ENCODE measurements at regions not wholly inside any gene's neighbourhood (a gene's known extent, or its start where the extent isn't known, plus 50 kb on each side); places are given as distances from the start of the nearest gene placed in this dataset.

DNA sequence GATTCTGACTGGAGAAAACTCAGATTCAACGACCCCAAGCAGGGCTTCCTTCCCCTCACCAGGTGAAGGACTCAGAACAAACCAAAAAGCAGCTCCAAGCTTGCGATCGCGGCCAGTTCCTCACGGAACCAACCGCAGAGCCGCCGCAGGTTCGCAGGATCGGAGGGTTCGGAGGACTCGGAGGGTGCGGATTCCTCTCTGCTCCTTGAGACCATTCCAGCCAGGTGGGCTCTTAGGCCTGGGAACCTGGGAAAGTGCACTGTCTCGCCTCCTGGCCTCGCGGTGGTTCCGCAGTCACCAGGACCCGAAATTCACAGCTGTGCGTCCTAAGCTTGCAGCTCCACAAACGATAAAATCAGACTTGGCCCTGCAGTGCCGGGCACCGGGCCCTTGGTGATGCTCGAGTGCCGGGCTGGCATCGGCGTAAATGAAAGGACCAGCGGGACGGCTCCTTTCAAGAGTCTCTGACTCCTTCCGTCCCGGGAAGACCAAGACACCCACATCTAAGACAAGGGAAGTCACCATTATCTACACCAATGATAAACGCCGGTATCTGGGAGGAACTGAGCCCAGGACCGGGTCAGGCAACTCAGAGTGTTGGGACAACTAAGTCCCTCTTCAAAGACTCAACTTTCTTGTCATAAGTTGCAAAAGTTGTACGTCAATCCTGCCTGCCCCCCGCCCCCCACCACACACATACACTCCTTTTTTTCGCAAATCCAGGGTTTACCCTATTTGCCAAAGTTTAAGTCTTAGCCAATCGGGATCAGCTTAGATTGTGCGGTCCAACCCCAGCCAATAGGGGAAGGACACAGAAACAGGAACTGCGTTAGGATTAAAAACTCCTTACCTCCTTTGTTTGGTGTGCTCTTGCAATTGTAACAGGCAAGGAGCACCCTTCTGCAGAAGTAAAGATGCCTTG, 69.8 kb upstream of the PRSS16 start (continued):
- no peak for TF ChIP-seq HNF4G (IDR thresholded peaks at IDR 0.05; ENCODE audit: borderline replicate concordance, low read depth, low read length)
- TF ChIP-seq HNF4G (CRISPR knock-in tag; IDR thresholded peaks at IDR 0.05; ENCODE audit: borderline replicate concordance, low read depth), result no peak
- TF ChIP-seq, protein P1, sequence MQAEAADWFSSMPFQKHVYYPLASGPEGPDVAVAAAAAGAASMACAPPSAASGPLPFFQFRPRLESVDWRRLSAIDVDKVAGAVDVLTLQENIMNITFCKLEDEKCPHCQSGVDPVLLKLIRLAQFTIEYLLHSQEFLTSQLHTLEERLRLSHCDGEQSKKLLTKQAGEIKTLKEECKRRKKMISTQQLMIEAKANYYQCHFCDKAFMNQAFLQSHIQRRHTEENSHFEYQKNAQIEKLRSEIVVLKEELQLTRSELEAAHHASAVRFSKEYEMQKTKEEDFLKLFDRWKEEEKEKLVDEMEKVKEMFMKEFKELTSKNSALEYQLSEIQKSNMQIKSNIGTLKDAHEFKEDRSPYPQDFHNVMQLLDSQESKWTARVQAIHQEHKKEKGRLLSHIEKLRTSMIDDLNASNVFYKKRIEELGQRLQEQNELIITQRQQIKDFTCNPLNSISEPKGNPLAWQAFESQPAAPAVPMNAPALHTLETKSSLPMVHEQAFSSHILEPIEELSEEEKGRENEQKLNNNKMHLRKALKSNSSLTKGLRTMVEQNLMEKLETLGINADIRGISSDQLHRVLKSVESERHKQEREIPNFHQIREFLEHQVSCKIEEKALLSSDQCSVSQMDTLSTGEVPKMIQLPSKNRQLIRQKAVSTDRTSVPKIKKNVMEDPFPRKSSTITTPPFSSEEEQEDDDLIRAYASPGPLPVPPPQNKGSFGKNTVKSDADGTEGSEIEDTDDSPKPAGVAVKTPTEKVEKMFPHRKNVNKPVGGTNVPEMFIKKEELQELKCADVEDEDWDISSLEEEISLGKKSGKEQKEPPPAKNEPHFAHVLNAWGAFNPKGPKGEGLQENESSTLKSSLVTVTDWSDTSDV (CRISPR knock-in tag; IDR thresholded peaks at IDR 0.05), result no peak
- no peak for TF ChIP-seq SMARCC2 (IDR thresholded peaks at IDR 0.05)
- TF ChIP-seq HOMEZ (CRISPR knock-in tag; IDR thresholded peaks at IDR 0.05; ENCODE audit: low read depth), result no peak
- no peak for TF ChIP-seq ZNF251 (CRISPR knock-in tag; IDR thresholded peaks at IDR 0.05)
- no peak for TF ChIP-seq ZNF180 (CRISPR knock-in tag; IDR thresholded peaks at IDR 0.05; ENCODE audit: borderline replicate concordance, low read depth)
- TF ChIP-seq POLR2AphosphoS5 (IDR thresholded peaks at IDR 0.05; ENCODE audit: low read depth, low read length), result no peak
- TF ChIP-seq BRD4 (CRISPR knock-in tag; IDR thresholded peaks at IDR 0.05), result no peak
- no peak; the same call in none of the 2 replicates for TF ChIP-seq ZBTB7B (CRISPR knock-in tag; IDR thresholded peaks at IDR 0.05)
- peak; percentile 44; the same call in 1 of the 2 replicates for TF ChIP-seq ATF7-NPFF (CRISPR knock-in tag; IDR thresholded peaks at IDR 0.05; ENCODE audit: low read depth)
- TF ChIP-seq HMG20B (CRISPR knock-in tag; conservative IDR thresholded peaks at IDR 0.05), result no peak
- TF ChIP-seq ZNF792 (CRISPR knock-in tag; IDR thresholded peaks at IDR 0.05), result no peak
- TF ChIP-seq GATAD2A (CRISPR knock-in tag; IDR thresholded peaks at IDR 0.05), result 0 out of 2 replicates have a peak, but pooled peaks have one; percentile 43
- TF ChIP-seq, protein P2, sequence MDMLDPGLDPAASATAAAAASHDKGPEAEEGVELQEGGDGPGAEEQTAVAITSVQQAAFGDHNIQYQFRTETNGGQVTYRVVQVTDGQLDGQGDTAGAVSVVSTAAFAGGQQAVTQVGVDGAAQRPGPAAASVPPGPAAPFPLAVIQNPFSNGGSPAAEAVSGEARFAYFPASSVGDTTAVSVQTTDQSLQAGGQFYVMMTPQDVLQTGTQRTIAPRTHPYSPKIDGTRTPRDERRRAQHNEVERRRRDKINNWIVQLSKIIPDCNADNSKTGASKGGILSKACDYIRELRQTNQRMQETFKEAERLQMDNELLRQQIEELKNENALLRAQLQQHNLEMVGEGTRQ (IDR thresholded peaks at IDR 0.05; ENCODE audit: low read depth, low read length), result no peak
- TF ChIP-seq, protein P2 (CRISPR knock-in tag; IDR thresholded peaks at IDR 0.05; ENCODE audit: borderline replicate concordance), result no peak
- TF ChIP-seq NCOR1 (IDR thresholded peaks at IDR 0.05; ENCODE audit: borderline replicate concordance, low read length), result no peak
- TF ChIP-seq HMGA1 (CRISPR knock-in tag; conservative IDR thresholded peaks at IDR 0.05), result no peak
- TF ChIP-seq HOXD1 (CRISPR knock-in tag; IDR thresholded peaks at IDR 0.05), result no peak
- TF ChIP-seq, protein P3, sequence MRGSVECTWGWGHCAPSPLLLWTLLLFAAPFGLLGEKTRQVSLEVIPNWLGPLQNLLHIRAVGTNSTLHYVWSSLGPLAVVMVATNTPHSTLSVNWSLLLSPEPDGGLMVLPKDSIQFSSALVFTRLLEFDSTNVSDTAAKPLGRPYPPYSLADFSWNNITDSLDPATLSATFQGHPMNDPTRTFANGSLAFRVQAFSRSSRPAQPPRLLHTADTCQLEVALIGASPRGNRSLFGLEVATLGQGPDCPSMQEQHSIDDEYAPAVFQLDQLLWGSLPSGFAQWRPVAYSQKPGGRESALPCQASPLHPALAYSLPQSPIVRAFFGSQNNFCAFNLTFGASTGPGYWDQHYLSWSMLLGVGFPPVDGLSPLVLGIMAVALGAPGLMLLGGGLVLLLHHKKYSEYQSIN (CRISPR knock-in tag; IDR thresholded peaks at IDR 0.05; ENCODE audit: borderline replicate concordance), result no peak
- no peak for TF ChIP-seq NR3C1 (CRISPR knock-in tag; IDR thresholded peaks at IDR 0.05)

Data from HepG2 (cell line).